Endothelial cell of hepatic sinusoid (primary cell): ENCODE measurements at regions not wholly inside any gene's neighbourhood (a gene's known extent, or its start where the extent isn't known, plus 50 kb on each side); places are given as distances from the start of the nearest gene placed in this dataset.
"Not testable (repeated sequence)": the region's sequence is repeated elsewhere in the genome, so short reads cannot be mapped to it uniquely, and the experiment has no call there.

Experiments
- in situ Hi-C: cut with HindIII; loops from 2 replicates; pipeline ENCODE4 v1.10.0; 2017; ENCODE audit warnings: low sequenced_read_pairs

DNA sequence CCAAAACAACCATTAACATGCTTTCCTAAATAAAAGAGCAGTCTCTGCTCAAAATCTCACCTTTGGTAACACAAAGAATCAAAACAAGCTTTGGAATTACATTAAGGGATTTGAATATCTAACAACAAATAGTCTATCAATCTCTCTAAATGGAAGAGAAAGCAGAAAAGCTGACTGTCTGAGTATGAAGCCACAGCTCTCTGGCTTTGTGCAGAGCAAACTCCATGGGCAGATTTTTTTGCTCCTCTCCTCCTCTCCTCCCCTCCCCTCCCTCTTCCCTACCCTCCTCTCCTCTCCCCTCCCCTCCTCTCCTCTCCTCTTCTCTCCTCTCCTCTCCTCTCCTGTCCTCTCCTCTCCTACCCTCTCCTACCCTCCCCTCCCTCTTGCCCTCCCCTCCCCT lies 329.5 kb upstream of the ETAA1 start:
- in situ Hi-C loops = no loop called here

DNA sequence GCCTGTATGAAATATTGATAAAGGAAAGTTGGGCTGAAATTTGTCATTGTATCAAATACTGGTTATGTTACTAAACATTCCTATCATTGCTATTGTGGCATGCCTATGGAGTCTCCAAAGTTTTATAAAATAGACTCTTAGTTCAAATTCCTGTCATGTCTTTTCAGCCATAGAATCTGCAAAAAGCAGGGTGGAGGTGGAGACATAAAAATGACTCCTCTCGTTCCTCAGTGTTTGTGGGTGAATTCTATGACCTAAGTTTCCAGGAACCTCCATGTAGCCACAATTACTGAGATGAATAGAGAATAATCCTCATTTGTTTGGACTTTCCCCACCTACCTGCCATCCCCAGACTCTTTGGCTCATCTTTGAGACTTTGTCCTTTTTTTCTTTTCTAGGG lies 326.3 kb upstream of the ETAA1 start:
- in situ Hi-C loops = no loop called here

DNA sequence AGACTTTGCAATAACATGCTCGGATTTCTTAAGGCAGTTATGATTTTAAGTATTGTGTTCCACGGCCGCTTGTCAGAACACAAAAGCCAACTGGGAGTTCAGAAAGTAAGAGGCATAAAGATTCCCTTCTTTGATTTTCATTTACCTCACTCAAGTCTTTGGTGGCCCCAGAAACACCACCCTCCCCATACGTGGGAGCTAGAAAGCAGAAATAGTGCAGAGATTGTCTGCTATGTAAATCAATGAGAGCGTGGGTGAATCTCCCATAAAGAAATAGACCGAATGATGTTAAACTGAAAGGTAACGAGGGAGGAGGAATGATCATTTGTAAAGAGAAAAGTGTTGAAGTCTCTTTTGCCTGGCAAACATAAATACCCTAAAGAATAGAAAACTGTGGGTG lies 322.1 kb upstream of the ETAA1 start:
- in situ Hi-C loops = no loop called here

DNA sequence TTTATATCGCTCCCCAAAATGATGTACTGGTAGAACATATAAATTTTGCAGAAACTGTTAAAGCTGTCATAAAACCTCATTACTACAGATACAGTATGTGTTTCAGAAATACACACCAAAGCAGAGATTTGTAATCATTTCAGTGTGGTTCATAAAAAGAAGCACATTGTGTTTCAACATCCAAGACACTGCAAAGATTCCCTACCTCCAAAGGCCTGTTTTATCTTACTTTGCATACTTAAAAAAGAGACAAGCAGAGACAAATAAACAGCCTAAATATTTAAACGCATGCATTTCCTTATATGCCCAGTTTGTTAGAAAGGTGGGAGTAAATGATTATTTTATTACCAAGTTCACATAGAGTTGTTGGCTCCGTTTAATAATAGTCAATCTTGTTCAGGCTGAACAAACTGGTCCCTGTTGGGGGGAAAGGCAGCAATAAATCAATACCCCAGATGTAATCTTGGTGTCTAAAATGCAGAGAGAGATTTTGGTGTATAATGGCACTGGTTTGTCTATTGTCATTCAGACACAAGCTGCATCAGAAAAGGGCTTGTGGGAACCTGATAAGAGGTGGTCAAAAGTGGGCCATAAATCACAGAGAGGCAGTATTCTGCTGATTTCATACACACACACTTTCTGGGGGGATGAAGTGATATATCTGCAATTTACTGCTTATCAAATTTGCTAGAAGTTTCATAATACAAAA lies 321.4 kb upstream of the ETAA1 start:
- in situ Hi-C loops = no loop called here

DNA sequence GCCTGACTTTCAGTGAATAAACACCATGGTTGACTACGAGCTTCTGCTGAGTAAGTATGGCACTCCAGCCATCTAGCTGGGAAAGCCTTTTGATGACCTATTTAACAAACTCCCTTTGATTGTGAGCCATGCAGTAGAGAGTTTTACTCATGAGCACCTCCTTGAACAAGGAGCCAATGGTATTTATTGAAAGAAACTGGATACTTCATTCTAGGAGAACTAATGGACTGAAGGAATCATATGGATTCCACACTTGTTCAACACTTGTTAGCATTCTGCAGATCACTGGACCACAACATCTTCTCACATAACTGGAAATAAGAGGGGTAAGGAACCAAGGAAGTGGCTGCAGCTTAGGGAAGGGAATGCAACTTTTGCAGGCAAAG lies 320.9 kb upstream of the ETAA1 start:
- in situ Hi-C loops = no loop called here

DNA sequence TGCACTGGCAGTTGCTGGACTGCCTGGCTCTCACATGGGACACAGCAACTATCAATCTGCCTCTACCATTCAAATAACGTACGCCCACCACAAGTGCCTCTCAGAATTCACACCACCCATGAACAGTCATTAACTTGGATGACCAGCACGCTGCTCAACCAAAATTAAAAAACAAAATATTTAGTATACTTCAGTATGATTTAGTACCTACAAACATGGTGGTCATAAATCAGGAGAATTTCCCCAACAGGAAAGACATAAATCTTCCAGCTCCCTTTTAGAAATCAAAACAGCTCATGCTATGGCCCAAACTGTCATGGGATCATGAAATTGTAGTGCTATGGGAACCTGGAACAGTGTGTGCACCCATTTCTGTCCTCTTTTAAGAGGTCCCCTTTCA lies 317.4 kb upstream of the ETAA1 start:
- in situ Hi-C loops = no loop called here

DNA sequence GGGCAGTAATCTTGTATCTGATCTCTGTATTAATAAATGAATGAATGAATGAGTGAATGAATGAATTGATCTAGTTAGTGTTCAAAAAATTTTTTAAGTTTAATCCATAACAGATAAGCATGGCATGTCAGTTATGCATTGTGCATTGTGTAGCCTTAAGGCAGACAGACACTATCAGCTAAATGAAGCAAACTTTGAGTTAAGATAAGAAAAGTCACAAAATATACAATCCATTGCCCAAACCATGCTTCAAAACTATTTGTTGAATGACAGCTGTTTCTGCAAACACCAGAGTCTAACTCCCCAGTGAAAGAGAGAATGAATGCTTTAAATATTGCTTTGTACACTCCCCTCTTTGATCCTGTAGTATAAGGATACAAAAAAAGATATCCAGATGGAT lies 314.3 kb upstream of the ETAA1 start:
- in situ Hi-C loops = no loop called here

DNA sequence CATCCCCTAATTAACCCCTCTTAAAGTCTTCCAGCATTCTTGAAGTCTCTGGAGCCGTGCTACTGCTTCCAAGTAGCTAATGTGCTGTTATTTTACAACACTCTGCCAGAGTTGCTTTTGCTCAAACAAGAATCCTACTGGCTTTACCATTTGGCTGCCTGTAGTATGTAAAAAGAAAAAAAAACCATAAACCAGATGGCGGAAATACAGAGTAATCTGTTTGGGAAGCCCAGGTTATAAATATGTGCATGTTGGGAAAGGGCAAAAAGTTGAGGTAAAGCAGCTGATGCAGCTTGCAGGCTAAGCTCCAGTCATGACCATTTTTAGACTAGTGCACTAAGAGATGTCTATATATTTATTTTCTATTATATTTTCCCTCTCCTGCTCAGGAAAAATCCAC lies 313.2 kb upstream of the ETAA1 start:
- in situ Hi-C loops = no loop called here

DNA sequence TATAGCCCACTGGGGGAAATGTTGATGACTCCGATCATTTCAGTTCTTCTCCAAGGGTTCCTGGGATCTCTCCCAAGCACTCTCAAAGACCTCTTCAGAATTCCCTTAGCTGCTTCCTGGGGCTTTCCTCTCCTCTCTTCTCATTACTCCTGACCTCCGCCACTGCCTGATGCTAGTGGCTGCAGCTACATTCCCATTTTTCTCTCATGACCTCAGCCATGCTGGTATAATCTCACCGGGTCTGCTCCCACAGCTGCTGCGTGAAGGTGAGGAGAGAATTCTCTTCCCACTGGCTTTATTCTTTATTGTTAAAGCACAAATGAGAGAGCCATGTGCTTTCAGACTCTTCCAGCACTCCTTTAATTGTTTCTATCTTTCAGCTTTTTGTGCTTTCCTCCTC lies 312.0 kb upstream of the ETAA1 start:
- in situ Hi-C loops = no loop called here

DNA sequence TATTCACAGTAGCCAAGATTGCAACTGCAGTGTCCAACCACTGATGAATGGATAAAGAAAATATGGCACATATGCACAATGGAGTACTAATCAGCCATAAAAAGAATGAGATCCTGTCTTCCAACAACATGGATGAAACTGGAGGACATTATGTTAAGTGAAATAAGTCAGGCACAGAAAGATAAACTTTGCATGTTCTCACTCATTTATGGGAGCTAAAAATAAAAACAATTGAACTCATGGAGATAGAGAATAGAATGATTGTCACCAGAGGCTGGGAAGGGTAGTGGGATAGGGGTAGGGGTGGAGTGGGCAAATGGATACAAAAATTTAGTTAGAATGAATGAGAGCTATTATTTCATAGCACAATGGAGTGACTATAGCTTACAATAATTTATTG lies 305.5 kb upstream of the ETAA1 start:
- in situ Hi-C loops = no loop called here

DNA sequence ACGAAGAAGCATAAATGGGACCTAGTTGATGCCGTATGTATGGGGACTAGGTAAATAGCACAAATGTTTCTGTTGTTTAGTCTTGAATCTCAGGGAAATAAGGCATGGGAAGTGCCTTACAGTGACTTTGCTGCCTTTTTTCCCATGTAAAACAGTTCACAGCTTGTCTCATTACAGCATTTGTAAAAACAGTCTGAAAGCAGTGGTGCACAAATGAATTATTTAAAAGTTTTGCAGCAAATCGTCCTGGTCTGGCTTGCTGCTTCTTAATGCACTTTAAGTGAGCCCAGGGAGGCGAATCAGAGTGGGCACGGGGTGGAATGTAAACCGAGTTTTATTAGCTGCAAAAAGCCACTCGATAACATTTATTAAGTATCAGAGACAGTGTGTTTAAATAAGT lies 302.0 kb upstream of the ETAA1 start:
- in situ Hi-C loops = no loop called here

DNA sequence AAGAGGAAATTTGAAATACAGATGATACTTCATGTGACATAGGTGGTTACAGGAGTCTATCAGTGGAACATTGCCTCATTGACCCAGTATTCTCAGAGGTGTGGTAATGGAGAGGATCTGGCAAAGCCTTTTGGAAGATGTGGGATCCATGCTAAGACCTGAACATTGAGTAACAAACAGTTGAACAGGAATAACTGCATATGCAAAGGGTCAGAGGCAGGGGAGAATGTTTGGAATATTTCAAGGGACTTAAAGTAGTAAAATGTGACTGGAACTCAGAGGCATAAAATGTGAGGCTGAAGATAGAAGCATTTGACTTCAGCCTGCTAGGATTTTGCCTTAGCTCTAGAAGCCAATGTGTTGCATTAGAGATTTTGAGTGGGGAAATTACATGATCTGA lies 300.2 kb upstream of the ETAA1 start:
- in situ Hi-C loops = no loop called here

DNA sequence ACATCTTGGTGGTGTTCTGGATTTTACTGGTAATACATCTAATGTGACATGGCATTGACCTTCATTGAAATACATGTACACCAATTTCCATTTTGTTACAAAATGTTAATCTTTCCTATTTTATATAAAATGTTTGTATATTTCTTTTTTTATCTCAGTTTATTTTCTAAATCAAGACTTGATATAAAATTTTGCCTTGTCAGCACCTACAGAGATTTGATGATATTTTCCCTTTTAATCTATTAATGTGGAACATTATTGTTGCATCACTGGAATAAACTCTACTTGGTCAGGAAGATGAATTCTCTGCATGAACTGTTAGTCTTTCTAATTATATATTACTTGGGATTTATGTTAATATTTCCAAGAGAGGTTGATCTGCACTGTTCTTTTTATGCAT lies 294.0 kb upstream of the ETAA1 start:
- in situ Hi-C loops = no loop called here

DNA sequence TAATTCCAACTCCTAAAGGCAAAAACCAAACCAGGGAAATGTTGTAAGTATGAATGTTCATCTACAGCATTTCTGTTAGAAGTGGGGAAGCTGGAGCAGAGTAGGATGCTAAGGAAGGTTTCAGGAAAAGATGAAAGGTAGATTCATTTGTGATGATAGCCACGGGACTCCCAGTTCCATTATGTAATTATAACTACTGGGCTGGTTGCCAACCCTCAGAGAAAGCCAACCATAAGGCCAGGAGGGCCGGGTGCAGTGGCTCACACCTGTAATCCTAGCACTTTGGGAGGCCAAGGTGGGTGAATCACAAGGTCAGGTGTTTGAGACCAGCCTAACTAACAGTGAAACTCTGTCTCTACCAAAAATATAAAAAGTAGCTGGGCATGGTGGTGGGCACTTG lies 288.9 kb upstream of the ETAA1 start:
- in situ Hi-C loops = no loop called here

DNA sequence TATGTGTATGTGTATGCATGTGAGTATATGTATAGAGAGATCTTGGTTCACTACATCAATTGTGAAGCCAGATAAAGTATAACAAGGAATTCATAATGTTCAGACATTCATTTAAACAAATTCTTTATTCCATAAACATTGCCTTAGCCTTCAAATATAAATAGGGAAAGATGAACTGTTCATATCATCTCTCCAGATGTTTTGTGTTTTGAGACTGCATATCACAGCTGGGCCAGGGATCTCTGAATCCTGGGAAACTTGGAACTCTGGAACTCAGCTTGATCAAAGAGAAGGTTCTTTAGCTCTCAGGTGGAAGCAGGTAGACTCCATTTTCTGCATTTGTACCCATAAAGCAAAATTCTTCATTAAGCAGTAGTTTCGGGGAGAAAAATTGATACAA lies 272.6 kb upstream of the ETAA1 start:
- in situ Hi-C loops = no loop called here

DNA sequence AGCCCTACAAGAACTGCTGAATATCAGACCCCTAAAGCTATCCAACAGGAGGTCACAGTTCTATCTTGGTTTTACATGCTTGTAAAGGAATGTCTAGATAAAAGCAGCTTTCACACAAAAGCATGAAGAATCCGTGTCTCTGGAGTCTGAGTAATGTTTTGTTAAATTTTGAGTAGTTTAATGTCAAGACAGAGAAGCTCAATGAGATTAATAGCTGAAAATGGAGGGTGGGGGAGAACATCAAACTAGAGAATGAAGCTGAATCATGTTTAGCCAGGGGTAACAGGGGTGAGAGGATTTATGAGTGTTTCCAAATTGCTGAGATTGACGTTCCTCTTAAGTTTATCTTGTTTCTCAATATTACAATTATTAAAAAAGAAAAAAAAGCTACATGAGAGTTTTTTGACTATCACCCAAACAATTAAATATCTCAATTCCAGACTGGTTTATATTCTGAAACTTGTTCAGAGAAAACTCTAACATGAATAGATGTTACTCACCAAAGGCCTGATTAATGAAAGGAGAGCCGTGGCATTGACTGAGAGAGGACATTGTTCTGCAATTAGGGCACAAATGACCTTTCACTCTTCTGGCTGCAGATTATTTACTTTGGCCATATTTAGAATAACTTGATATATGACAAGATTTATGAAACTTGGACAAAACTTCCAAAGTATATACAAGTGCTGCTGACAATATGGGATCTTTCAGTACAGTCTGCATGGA lies 266.4 kb upstream of the ETAA1 start:
- in situ Hi-C loops = no loop called here

DNA sequence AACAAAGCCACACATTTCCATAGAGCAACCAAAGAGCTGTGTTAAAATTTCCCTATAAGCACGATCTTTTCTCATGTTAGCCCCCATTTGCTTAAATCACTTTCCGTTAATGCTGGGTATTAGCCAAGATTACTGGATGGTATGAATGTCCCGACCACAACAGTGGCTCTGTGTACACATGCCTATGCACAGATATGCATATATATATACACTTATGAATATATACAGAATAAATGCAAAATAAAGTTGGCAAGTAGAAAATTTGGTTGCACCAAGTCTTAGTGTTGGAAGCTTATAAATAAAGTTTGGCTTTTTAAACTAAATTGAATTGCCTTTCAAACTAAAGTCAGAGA lies 265.9 kb upstream of the ETAA1 start:
- in situ Hi-C loops = no loop called here

DNA sequence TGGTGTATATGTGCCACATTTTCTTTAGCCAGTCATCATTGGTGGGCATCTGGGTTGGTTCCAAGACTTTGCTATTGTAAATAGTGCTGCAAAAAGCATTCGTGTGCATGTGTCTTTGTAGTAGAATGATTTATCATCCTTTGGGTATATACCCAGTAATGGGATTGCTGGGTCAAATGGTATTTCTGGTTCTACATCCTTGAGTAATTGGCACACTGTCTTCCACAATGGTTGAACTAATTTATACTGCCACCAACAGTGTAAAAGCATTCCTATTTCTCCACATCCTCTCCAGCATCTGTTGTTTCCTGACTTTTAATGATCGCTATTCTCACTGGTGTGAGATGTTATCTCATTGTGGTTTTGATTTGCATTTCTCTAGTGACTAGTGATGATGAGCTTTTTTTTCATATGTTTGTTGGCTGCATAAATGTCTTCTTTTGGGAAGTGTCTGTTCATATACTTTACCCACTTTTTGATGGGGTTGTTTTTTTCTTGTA lies 264.6 kb upstream of the ETAA1 start:
- in situ Hi-C loops = not testable (repeated sequence)

DNA sequence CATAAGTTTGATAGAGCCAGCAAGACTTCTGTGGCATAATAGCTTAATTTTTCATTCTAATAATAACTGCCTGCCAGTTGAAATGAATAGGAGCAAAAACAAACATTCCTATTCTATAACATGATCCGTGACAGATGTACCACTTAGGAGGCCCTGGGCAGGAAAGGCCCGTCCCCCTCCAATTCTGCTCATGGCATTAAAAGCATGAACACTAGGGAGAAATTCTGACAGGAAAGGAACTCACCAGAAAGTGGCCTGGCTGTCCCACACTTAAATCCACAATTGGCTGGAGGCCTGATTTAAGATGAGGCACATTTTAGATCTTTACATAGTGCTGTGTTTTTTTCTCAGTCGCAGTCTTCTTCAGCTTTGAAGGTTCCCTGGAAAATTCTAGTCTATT lies 261.9 kb upstream of the ETAA1 start:
- in situ Hi-C loops = no loop called here

DNA sequence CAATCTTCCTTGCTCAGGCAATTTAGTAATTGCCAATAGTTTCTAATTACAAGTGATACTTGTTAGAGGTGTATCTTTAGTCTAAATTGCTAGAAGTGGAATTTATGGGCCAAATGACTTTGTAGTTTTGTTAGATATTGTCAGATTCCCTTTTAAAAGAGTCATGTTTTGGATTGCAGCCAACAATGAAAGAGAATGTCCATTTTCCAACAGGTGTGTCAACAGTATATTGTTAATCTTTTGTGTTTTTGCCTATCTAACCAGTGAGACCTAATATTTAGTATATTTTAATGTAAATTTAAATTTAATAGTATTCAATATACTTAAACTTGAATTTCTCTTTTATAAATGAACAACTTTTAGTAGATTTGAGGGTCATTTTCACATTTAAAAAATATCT lies 259.4 kb upstream of the ETAA1 start:
- in situ Hi-C loops = no loop called here

DNA sequence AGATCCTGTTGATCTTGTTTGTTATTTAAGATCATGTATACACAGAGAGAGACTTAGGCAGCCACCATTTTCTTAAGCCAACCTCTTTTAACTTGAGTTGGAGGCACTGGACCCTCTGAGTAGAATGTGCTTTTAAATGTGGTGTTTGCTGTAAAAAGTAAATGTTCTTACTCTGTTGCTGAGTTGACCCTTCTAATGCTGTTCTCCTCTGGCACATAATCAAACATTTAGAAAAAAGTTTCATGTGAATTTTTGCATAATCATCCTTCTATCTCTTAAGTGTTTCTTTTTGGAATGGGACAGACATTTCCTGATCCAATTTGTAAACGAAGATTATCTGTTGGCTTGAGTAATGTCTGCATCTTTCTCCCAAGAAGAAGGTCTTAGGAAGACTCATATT lies 255.1 kb upstream of the ETAA1 start:
- in situ Hi-C loops = no loop called here

DNA sequence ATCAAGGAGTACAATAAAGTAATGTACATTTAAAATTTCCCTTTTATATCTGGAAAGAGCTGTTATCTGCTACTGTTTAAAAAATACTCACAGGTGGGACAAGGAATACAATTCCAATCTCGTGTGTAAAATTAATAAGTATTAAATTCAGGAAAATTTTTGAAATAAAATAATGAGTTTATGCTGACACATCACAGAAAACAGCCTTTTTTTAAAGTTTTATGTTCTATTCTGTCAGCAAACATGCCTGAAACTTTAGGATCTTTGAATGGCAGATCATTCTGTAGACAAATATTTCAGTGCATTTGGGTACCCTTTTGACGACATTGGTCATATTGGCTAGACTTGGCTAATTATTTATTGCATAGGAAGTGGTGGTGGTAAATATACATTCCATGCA lies 254.4 kb upstream of the ETAA1 start:
- in situ Hi-C loops = no loop called here

DNA sequence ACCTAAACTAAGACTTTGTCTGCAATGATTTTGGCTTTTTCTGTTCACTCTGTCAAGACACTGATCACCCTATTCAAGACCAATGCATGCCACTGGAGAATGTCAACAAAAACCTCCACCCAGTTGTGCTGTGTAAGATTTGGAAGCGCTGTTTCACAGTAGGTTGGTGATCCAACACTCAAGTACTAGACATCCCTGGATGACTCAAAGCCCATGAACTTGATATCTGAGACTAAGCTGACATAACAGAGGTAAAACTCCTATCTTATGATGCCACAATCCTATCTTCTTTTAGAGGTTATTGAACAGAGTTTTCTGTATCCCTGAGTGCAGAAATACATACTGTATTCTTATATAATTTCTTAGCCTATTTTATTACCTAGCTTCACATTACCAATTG lies 251.3 kb upstream of the ETAA1 start:
- in situ Hi-C loops = no loop called here
